ENCODE measurements at regions not wholly inside any gene's neighbourhood (a gene's known extent, or its start where the extent isn't known, plus 50 kb on each side); places are given as distances from the start of the nearest gene placed in this dataset.

DNA sequence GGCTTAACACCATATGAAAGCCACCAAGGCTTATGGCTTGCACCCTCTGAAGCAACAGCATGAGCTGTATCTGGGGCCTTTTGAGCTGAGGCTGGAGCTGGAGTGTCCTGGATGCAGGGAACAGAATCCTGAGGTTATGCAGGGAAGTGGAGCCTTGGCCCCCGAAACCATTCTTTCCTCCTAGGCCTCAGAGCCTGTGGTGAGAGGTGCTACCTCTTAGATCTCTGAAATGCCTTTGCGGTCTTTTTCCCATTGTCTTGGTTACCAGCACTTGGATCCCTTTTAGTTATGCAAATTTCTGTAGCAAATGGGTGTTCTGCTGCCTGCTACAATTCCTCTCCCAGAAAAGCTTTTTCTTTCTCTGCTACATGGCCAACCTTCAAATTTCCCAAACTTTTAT, 72.7 kb upstream of the CLPB start:
- POLR2A ChIA-PET = no interaction called here
- H3K36me3 Mint-ChIP-seq (ENCODE audit: low read depth) = no peaks in the 10 kb centered on the region
- CTCF ChIA-PET = interaction anchor here (0.6 kb wide), 1 partner anchor 1120 kb away, joined by 3 read pairs; no protein-coding TSS in a partner anchor
- DNase-seq (no peak), ATAC-seq (no peak)
- H3K27me3 Mint-ChIP-seq (ENCODE audit: low read depth) = peaks cover 26% of the 10 kb centered on the region
- H3K27ac Mint-ChIP-seq = no peak overlapping the region
- peaks cover 19% of the 10 kb centered on the region for H3K9me3 Mint-ChIP-seq (ENCODE audit: insufficient read depth)
- H3K4me3 Mint-ChIP-seq = no peak overlapping the region
- no peaks in the 10 kb centered on the region for H3K4me1 Mint-ChIP-seq (ENCODE audit: low read depth)

DNA sequence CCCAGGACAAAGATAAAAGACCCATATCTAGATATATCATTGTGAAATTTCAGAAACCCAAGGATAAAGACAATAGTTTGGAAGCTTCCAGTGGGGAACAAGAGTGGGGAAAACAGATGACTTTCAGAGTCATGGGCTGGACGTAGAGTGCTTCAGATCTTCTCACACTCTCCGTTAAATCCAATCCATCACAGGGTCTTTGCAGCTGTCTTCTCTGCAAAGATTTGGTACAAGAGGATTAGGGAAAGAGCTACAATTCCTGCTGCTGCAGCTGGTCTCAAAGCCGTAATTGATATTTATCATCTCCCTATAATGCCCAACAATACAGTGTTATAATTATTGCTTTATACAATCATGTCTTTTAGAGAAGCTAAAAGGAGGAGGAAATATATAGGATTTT, 63.4 kb upstream of the CLPB start:
- peaks cover 8% of the 10 kb centered on the region for H3K9me3 Mint-ChIP-seq (ENCODE audit: insufficient read depth)
- H3K4me3 Mint-ChIP-seq = no peak overlapping the region
- peaks cover 6% of the 10 kb centered on the region for H3K36me3 Mint-ChIP-seq (ENCODE audit: low read depth)
- H3K27ac Mint-ChIP-seq = no peak overlapping the region
- H3K27me3 Mint-ChIP-seq (ENCODE audit: low read depth) = peaks cover 9% of the 10 kb centered on the region
- peaks cover 10% of the 10 kb centered on the region for H3K4me1 Mint-ChIP-seq (ENCODE audit: low read depth)
- DNase-seq (no peak), ATAC-seq (no peak)
- CTCF ChIA-PET = interaction anchor here (1.3 to 1.6 kb wide), 2 partner anchors 26 to 56 kb away, joined by 3 to 8 read pairs; no protein-coding TSS in a partner anchor
- POLR2A ChIA-PET = no interaction called here

DNA sequence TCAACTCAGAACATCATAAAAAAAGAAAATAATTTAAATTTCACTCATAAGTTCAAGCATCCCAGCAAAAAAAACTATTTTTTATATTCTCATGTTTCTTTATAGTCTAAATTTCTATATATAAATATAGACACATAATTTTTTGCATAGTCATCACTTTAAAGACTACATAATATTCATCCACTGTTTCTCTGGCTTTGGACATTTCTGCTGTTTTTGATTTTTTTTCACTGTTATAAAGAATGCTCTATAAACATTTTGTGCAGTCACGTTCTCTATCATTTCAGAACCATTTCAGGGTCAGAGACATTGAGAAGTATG, 59.7 kb upstream of the CLPB start:
- POLR2A ChIA-PET = interaction anchor here (0.7 kb wide), 1 partner anchor 73 kb away, joined by 3 read pairs; no protein-coding TSS in a partner anchor
- Mint-ChIP-seq H3K36me3 (ENCODE audit: low read depth) (no peaks in the 10 kb centered on the region), H3K9me3 (ENCODE audit: insufficient read depth) (no peaks in the 10 kb centered on the region), H3K4me3 (no peak overlapping the region), H3K27me3 (ENCODE audit: low read depth) (peaks cover 11% of the 10 kb centered on the region), H3K4me1 (ENCODE audit: low read depth) (peaks cover 10% of the 10 kb centered on the region), H3K27ac (no peak overlapping the region)
- ATAC-seq (no peak), DNase-seq (no peak)
- CTCF ChIA-PET = interaction anchor here (1.5 to 2.3 kb wide), 3 partner anchors 15 to 60 kb away, joined by 6 to 10 read pairs (median 7); no protein-coding TSS in a partner anchor

DNA sequence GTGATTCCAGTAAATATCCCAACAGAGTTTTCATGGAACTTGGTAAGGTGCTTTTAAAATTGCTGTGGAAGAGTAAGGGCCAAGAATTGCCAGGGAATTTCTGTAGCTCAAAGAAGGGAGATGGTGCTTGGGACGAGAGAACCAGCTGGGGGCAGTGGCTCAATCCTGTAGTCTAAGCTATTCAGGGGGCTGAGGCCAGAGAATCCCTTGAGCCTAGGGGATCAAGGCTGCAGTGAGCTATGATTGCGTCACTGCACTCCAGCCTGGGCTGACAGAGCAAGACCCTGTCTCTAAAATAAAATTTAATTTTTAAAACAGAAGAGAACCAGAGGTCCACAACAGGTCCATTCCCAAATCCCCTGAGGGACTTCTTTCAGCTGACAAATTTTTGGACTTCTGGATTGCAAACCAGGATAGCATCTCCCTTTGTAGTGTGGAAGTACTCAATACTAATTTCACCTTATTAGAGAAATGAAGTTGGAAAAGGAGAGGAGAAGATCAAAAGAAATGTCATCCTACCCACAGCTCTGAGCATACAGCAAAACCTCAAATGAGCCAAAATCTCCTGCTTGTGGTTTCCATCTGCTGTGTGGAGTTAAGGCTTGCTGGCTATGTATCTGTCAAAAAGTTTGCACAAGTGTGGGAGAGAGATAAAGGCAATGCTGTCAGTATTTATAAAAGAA, 59.2 kb upstream of the CLPB start:
- Mint-ChIP-seq H3K4me1 (ENCODE audit: low read depth) (peaks cover 10% of the 10 kb centered on the region), H3K36me3 (ENCODE audit: low read depth) (no peaks in the 10 kb centered on the region), H3K27ac (no peak overlapping the region), H3K27me3 (ENCODE audit: low read depth) (peaks cover 7% of the 10 kb centered on the region), H3K9me3 (ENCODE audit: insufficient read depth) (no peaks in the 10 kb centered on the region), H3K4me3 (no peak overlapping the region)
- no peak for ATAC-seq
- no peak for DNase-seq
- ChIA-PET CTCF (interaction anchor here (1.2 to 2.3 kb wide), 4 partner anchors 15 to 60 kb away, joined by 3 to 10 read pairs (median 6); no protein-coding TSS in a partner anchor), POLR2A (no interaction called here)

DNA sequence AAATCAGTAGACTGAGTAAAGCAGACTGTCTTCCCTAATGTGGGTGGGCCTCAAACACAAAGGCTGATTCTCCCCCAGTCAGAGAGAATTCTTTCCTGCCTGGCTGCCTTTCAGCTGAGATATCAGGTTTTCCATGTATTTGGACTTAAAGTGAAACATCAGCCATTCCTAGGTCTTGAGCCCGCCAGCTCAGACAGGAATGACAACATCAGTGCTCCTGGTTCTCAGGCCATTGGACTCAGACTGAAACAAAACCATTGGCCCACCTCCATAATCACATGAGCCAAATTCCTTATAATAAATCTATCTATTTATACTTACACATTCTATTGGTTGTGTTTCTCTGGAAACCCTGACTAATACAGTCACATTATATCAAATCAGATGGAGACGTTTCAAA, 56.7 kb upstream of the CLPB start:
- H3K27ac Mint-ChIP-seq = no peak overlapping the region
- peaks cover 10% of the 10 kb centered on the region for H3K4me1 Mint-ChIP-seq (ENCODE audit: low read depth)
- H3K27me3 Mint-ChIP-seq (ENCODE audit: low read depth) = peaks cover 18% of the 10 kb centered on the region
- ChIA-PET CTCF (interaction anchor here (1.7 kb wide), 1 partner anchor 20 kb away, joined by 6 read pairs; no protein-coding TSS in a partner anchor), POLR2A (no interaction called here)
- H3K4me3 Mint-ChIP-seq = no peak overlapping the region
- no peaks in the 10 kb centered on the region for H3K9me3 Mint-ChIP-seq (ENCODE audit: insufficient read depth)
- DNase-seq (no peak), ATAC-seq (no peak)
- H3K36me3 Mint-ChIP-seq (ENCODE audit: low read depth) = no peaks in the 10 kb centered on the region

Data from activated CD8-positive, alpha-beta T cell treated with anti-CD3 and anti-CD28 coated beads, Interleukin-2, amount 10 ng/mL, durations not matched to agents 7 days and 5 days (primary cell).